GM21360 (cell line): ENCODE measurements at regions not wholly inside any gene's neighbourhood (a gene's known extent, or its start where the extent isn't known, plus 50 kb on each side); places are given as distances from the start of the nearest gene placed in this dataset.

Experiments used
- ATAC-seq: cut with Tn5 transposase; IDR thresholded peaks from one replicate; pipeline ENCODE4 v1.9.1; 2021; ENCODE audit warnings: mild to moderate bottlenecking, moderate library complexity; ENCODE audit not compliant: unreplicated experiment

DNA sequence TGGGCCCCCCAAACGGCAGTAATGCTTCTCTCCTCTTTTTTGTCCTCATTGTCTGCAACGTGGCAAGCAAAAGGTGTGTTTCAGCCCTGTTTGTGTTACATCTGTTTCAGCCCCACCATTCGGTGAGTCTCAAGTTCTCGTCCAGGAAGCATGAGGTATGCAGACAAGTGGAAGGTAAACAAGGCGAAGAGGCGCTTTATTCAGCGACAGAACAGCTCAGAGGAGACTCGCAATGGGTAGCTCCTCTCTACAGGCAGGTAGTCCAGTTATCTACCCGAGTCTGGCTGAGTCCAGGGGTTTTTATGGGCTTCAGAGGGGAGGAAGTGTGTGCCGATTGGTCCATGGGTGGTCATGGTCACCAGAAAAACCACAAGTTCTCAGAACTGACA is 733.4 kb upstream of the CDH7 start:
- ATAC-seq: no peak

DNA sequence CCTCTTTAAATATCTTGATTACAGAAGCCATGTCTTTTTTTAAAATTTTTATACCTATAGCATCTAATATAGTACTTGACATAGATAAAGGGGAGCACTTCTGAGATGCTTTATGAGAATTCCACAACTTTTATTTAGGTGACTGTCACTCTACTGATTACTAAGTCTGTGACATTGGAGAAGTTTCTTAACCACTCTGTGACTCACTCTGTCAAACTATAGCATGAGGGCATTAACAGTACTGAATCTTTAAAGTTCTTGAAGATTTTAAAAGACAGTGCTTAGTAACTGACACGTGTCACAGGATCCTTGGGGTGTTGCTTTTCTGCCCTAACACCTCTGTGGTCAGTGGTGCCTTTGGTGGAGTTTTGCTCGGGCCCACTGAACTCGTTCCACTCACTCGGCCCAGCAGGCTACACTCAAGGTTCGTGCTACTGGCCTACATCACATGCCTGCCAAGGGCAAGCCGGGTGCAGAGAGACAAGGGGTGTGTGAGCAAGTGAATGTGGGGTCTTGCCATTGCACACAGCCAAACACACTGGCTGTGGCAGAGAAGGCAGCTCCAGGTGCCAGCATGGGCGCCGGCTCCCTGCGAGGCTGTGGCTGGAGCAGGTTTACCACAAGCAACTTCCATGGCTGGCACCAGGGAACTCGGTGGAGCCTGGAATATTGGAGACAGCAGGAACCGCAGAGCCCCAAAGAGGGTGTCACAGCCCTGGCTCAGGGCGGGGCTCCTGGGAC is 734.0 kb upstream of the CDH7 start:
- no peak for ATAC-seq

DNA sequence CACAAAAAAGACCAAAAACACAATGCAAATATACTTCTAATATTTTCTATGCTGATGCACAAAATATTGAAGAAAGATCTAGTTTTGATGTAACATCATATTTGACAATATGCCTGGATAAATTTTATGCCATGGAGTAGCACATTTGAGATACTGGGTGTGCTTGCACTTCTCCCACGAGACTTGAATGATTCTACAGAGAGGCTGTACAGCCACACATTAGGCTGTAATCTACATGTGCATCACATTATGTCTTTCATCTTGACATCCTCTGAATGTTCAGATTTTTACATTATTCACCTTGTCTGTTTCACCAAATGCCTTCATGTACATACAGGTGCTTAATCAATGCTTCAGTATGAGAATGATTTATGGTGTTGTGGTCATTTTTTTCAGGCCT is 756.4 kb upstream of the CDH7 start:
- no peak for ATAC-seq

DNA sequence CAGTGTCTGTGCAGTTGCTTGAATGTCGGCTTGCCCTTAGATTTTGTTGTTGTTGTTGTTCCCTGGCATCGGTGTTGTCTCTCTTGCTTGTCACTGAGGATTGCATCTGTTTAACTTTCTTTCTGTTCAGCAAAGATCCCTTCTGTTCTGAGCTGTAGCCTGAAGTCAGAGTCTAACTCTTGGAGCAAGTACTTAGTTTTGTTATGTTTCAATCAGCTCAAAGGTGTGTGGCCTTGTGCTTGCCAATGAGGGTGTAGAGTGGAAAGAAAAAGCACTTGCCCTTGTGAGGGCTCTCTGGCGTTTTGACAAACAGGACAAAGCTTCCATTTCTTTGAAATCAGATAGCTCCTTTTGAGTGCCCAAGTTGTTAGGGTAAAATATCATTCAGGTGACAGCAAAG is 757.1 kb upstream of the CDH7 start:
- ATAC-seq: no peak

DNA sequence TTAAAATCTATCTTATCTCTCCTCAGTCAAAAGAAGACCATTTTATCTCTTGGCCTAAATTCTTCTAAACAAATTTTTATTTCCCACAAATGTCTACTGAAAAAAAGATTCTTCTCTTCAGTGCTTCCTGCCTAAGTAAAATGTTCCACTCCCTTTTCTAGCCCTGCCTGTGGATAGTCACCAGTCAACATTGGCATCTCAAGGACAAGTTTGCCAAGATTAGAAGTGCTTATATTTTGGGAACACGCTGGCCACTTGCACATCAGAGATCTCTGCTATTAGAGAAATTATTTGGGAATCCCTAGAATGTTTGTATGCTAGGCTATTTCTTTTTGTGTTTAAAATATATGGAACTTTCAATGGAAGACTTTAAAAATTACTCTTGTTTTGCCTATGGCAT is 758.2 kb upstream of the CDH7 start:
- ATAC-seq: no peak

DNA sequence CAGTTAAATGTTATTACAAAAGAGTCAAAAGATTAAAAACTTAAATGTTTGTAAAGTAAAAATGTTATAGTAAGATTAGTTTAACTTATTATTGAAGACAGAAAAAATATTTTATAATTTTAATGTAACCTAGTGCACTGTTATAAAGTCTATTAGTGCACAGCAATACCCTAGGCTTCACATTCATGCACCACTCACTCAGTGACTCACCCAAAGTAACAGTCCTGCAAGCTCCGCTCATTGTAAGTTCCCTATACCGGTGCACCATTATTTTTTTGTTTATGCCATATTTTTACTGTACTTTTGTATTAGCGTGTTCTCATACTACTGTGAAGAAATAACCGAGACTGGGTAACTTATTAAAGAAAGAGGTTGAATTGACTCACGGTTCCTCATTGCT is 759.7 kb upstream of the CDH7 start:
- ATAC-seq: no peak

DNA sequence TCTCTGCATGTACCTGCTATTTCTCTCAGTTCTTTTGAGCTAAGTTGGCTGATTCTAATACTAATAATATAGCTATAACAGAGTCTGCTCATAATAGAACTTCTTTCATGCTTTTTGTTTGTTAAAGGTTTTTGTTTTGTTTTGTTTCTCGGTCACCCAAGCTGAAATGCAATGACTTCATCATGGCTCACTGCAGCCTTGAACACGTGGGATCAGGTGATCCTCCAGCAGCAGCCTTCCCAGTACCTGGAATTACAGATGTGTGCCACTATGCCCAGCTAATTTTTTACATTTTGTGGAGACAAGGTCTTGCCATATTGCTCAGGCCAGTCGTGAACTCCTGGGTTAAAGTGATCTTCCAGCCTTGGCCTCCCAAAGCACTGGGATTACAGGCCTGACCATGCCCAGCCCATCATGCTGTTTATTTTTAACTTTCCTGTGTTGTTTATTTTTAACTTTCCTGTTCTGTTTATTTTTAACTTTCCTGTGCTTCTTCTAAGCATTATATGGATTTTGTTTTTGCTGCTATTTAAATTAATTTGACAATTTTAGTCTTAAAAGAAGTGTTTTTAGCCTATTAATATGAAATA is 763.8 kb upstream of the CDH7 start:
- ATAC-seq: no peak

DNA sequence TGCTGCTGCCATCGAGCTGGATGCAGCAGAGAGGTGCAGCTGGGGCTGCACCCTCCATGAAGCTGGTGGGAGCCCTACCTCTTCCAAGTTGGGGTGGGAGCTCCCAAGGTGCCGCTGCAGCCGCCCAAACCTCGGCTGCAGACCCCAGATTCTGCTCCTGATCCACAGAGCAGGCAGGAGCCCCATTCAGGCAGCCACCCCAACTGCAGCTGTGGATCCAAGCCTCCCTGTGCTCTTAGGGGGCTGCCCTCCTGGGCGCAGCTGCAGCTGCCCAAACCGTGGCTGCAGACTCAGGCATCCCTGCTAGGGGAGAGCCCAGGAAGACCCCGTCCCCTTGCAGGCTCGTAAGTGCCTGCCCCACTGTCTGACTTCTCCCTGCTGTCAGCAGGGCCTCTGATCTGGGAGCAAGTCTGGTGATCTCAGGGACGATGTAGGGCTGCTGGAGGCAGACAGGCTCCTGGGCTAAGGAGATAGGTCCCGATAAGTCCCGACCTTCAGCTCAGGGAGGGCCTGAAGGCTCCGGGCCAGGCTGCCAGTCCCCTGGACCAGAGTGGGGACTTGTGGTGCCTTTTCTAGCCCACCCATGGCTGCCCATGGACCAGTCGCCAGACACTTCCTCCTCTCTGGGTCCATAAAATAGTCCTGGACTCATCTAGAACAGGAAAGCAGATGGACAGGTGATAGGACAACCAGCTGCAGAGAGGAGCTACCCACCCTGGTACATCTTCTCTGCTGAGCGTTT is 767.1 kb upstream of the CDH7 start:
- ATAC-seq: no peak

DNA sequence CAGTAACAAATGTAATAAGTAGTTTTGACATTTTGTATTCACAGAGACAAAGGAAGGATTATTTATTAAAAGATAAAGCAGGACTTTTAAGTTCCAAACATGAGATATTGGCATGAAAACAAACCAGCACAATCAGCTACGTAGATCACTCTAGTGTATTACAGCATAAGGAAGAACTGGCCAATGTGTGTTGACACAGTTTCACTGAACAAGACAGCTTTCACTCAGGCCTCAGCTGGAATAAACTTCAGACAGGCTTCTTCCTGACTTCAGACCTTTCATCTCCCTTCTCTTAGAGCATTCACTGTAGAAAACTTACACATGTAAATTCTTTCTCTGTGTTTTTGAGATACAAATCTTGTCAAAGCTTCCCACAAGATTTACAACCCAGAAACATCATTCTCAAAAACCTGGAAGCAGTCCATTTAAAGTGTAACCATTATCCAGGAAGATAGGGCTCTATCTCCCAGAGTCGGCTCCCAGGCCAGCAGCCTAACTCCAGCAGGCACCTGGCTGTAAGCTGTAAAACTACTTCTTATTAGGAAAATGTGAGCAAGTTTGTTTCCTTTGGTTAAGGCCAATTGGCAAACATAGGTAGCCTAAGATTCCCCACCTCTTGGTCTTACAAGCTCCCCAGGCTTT is 768.3 kb upstream of the CDH7 start:
- no peak for ATAC-seq

DNA sequence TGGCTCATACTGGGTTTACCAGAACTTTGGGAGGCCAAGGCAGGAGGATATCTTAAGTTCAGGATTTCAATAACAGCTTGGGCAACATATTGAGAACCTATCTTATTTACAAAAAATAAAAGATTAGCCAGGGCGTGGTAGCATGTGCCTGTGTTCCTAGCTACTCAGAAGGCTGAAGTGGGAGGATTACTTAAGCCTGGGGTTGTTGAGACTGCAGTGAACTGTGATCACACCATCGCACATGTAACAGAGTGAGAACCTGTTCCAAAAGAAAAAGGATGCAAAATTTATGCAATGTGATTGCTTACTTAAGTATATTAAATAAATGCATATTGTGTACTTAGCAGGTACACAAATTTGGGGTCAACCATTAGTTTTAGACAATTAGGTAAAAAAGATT is 768.9 kb upstream of the CDH7 start:
- ATAC-seq: no peak

DNA sequence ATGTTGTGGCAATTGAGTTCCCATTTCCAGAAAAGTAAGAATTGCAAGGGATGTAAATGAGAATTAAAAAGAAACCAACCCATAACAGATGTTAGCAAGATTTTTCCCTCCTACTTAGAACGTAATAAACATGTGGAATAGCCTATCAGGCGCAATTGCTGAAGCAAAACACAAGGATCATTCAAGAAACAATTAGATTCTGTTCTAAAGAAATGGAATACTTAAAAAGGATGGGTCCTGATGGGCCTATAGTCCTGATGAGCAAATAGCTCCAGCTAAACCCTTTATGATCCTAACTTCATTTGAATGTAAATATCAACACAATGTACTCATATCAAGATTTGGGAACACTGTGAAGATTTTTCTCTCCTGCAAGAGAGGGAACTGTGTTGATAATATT is 771.0 kb upstream of the CDH7 start:
- ATAC-seq: no peak

DNA sequence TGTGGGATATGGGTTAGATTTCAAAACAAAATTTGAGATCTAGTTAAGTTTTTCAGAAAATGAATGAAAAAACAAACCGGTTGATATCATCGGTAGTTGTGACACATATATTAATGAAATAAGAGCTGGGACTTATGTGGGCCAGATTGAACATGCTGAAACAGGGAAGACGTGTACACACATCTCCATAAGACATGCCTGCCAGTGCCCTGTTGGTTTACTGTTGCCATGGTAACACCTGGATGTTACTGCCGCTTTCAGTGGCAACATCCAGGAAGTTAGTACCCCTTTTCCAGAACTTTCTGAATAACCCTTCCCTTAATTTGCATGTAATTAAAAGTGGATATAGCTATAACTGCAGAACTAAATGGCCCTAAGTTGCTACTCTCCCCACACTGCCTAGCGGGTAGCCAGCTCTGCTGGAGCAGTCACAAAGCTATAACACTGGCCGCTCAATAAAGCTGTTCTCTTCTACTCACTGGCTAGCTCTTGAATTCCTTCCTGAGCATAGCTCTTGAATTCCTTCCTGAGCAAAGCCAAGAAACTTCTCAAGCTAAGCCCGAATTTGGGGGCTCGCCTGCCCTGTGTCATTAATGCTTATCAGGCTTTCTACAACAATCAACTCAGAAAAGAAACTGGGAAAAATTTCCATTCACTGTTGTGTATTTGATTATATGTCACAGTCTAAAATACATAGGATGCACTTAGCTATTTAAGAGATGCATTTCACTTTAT is 776.3 kb upstream of the CDH7 start:
- no peak for ATAC-seq

DNA sequence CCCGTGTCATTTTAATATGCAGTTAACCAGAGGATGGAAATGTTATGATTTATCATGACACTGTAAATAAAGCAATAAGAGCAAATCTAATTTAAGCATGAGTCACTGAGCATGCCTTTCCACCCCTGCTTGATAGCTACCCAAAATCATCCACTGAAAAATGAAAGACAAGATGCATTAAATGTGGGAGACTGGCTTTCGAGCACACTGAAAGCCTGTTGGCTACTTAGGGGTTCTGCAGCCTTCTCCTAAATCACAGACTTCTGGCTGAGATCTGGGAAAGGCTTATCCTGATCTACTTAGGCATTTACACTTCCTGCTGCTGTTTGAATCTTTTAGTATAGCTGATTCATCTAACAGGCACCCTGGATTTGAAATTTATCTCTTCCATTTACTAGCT is 778.3 kb upstream of the CDH7 start:
- ATAC-seq: no peak

DNA sequence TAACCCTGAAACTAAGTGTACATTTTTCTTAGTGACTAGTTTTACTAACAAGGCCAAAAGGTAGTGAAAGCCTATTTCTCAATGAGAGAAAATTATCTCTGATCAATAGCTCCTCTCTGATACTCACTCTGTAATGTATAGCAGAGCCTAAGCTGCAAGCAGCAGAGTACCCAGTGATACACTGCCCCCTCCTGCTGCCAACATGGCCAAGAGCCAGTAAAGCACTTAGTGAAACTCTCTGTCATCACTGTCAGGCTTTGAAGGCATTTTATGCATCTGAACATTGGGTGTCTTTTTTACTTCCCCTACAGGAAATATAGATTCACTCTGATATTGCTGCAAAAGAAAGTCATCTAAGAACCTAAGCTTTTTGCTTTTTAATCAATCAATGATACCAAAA is 784.1 kb upstream of the CDH7 start:
- ATAC-seq: no peak

DNA sequence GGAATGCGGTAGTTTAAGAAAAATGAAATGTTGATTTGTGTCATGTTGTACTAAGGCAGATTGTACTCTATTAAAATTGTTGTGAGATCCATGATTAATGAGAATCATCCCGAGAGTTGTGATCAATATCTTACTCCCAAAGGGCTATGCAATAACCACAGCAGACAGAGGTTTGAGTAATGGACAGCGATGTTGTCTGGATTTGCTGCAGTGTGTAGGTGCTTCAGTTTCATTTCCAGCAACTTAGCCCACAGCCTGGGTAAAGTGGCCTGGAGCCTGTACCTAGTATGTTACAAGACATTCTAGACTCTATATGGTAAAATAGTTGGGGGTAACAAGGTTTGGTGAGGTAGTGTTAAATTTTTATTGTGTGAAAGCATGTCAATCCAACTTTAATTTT is 794.3 kb upstream of the CDH7 start:
- ATAC-seq: no peak

DNA sequence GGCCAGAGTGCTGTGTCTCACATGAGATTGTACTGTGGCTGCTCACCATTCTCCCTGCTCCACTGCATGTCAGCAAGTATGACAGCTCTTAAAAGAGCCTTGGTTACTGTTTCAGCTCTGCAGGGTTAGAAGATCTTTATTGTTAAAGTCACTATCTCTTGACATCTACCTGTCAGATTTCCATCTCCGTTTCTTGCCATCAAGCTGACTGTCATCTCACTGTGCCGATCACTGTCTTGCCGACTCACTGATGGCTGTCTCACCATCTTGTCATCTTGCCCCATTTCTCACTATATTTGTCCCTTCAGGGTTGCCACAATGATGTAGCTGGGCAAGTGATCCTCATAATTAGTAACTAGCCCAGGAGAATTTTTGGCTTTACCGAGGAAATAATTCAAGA is 800.9 kb upstream of the CDH7 start:
- ATAC-seq: no peak

DNA sequence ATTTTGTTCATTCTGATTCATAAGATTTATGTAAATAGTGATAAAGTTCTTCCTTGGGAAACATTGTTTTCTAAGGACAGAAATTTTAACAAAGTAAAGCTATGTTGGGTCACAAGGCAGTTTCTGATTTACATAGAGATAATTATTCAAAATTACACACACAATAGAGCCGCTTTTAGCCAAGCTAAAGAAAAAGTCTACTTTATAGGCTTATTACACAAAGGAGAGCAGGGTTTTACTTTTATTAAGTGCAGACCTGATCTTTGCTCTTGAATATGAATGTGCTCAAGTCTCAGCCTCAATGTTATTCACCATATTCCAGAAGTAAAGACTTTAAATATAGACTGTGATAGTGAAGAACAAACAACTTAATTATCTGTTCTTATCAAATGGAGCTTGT is 787.8 kb upstream of the LINC00305 start:
- no peak for ATAC-seq

DNA sequence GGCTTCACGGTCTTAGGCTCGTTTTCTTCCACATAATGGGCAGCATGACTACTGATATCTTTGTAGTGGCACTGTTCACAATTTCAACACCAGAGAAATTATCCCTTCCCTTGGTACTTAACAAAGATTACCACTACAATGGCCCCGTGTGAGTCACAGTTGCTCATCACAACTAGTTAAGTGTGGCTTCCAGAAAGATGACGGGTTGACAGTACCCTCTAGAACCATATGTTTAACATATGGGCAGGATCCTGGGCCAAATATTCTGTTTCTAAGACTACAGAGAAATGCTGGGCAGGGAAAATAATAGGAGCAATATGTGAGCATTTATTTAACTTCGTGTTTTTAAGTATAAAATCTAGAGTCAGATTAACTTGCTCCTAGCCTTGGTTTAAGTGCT is 780.1 kb upstream of the LINC00305 start:
- ATAC-seq: no peak

DNA sequence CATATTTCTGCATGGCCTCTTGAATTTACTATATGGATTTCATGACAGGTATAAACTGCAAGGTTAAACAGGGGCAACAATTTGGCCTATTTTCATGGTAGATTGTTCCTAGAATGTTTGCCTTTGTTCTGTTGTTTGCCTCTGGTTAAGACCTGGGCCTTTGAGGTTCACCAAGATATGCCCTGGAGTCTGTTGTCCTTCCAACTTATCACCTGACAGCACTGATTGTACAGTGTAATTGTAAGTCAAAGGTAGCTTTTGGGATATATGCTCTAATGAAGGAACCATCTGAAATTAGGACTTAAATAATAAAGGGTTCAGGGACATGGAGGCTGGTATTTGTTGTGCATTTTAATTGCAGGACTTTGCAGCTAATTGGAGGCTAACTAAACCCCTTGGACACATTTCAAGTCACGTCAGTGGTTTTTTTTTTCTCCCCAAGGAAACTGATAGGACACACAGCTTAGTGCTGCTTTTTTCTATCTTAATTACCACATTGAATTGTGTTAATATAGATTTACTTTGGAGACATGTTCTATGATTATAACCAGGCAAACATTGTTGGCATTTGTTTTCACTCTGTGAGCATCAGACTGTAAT is 771.2 kb upstream of the LINC00305 start:
- no peak for ATAC-seq

DNA sequence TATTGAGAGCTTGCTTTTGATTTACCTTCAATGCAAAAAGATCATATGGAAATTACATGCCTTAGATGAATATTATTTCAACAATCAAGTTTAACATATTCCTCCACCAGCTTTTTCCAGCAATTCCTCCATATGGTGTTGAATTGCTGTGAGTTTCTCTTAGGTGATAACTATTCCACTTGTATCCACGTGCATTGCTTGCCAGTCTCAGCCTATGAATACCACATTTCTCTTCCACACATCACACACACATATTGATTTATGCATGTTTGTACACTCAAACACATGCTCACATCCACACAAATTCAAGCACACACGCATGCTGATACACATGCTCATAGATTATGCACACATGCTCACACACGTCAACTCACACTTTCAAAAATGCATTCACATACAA is 770.0 kb upstream of the LINC00305 start:
- ATAC-seq: no peak

DNA sequence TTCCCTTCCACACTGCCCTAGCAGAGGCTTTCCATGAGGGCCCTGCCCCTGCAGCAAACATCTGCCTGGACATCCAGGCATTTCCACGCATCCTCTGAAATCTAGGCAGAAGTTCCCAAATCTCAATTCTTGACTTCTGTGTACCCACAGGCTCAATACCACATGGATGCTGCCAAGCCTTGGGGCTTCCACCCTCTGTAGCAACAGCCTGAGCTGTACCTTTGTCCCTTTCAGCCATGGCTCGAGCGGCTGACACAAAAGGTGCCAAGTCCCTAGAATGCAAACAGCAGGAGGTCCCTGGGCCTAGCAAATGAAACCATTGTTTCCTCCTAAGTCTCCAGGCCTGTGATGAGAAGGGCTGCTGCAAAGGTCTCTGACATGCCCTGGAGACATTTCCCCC is 744.5 kb upstream of the LINC00305 start:
- no peak for ATAC-seq
